ENCODE measurements at regions not wholly inside any gene's neighbourhood (a gene's known extent, or its start where the extent isn't known, plus 50 kb on each side); places are given as distances from the start of the nearest gene placed in this dataset.

- H3K27ac ChIP-seq, result no peak overlapping the region
- H3K36me3 ChIP-seq, result no peaks in the 10 kb centered on the region
- DNase-seq (ENCODE audit: low spot score), result no peak
- no peaks in the 10 kb centered on the region for H3K27me3 ChIP-seq
- H3K27ac Mint-ChIP-seq, result no peak overlapping the region
- H3K4me3 Mint-ChIP-seq, result no peak overlapping the region
- H3K27me3 Mint-ChIP-seq (ENCODE audit: insufficient read depth, low read depth), result no peaks in the 10 kb centered on the region
- no peak overlapping the region for H3K9ac ChIP-seq
- no peaks in the 10 kb centered on the region for H3F3A ChIP-seq (ENCODE audit: low read depth)
- no peaks in the 10 kb centered on the region for H3K4me1 Mint-ChIP-seq
- no peaks in the 10 kb centered on the region for H3K79me2 ChIP-seq (ENCODE audit: low read depth)
- H2AFZ ChIP-seq (replicated peaks), result no peak overlapping the region
- H3K9me3 Mint-ChIP-seq, result no peaks in the 10 kb centered on the region
- no peak overlapping the region for H3K4me2 ChIP-seq
- no peak for TF ChIP-seq EZH2phosphoT487 (IDR thresholded peaks at IDR 0.05)
- no peak for TF ChIP-seq EZH2 (IDR thresholded peaks at IDR 0.05)
- TF ChIP-seq CTCF (IDR thresholded peaks at IDR 0.05), result no peak
- no peaks in the 10 kb centered on the region for H4K20me1 ChIP-seq (ENCODE audit: low read depth)
- H3K4me1 ChIP-seq, result no peaks in the 10 kb centered on the region
- no peaks in the 10 kb centered on the region for H3K36me3 Mint-ChIP-seq
- no peak overlapping the region for H3K4me3 ChIP-seq
- H3K9me3 ChIP-seq (ENCODE audit: low read depth), result no peaks in the 10 kb centered on the region
These were observed 407.7 kb upstream of the SLC8A1 start for GRCh38 chr2:40859617-40860016.

GRCh38 chr2:40867829-40868228, 415.9 kb upstream of the SLC8A1 start:
- H3K9ac ChIP-seq, result no peak overlapping the region
- no peaks in the 10 kb centered on the region for H3K79me2 ChIP-seq (ENCODE audit: low read depth)
- no peak for DNase-seq (ENCODE audit: low spot score)
- Mint-ChIP-seq H3K27ac (no peak overlapping the region), H3K4me1 (no peaks in the 10 kb centered on the region), H3K27me3 (ENCODE audit: insufficient read depth, low read depth) (no peaks in the 10 kb centered on the region), H3K4me3 (no peak overlapping the region), H3K36me3 (no peaks in the 10 kb centered on the region), H3K9me3 (no peaks in the 10 kb centered on the region)
- H3K4me2 ChIP-seq, result no peak overlapping the region
- no peaks in the 10 kb centered on the region for H3K4me1 ChIP-seq
- no peaks in the 10 kb centered on the region for H3K9me3 ChIP-seq (ENCODE audit: low read depth)
- no peaks in the 10 kb centered on the region for H3K27me3 ChIP-seq
- H3K36me3 ChIP-seq, result no peaks in the 10 kb centered on the region
- H2AFZ ChIP-seq (replicated peaks), result no peak overlapping the region
- H3K27ac ChIP-seq, result no peak overlapping the region
- H3F3A ChIP-seq (ENCODE audit: low read depth), result no peaks in the 10 kb centered on the region
- TF ChIP-seq EZH2phosphoT487 (IDR thresholded peaks at IDR 0.05) (no peak), CTCF (IDR thresholded peaks at IDR 0.05) (no peak), EZH2 (IDR thresholded peaks at IDR 0.05) (no peak)
- H3K4me3 ChIP-seq, result no peak overlapping the region
- no peaks in the 10 kb centered on the region for H4K20me1 ChIP-seq (ENCODE audit: low read depth)

- Histone ChIP-seq H3K4me3 (no peak overlapping the region), H3K9ac (no peak overlapping the region), H3K27me3 (no peaks in the 10 kb centered on the region), H3K4me1 (no peaks in the 10 kb centered on the region), H2AFZ (replicated peaks) (no peak overlapping the region), H3K79me2 (ENCODE audit: low read depth) (no peaks in the 10 kb centered on the region), H4K20me1 (ENCODE audit: low read depth) (no peaks in the 10 kb centered on the region), H3K4me2 (no peak overlapping the region), H3K9me3 (ENCODE audit: low read depth) (no peaks in the 10 kb centered on the region), H3K36me3 (no peaks in the 10 kb centered on the region), H3K27ac (no peak overlapping the region), H3F3A (ENCODE audit: low read depth) (no peaks in the 10 kb centered on the region)
- Mint-ChIP-seq H3K27ac (no peak overlapping the region), H3K27me3 (ENCODE audit: insufficient read depth, low read depth) (no peaks in the 10 kb centered on the region), H3K4me3 (no peak overlapping the region), H3K4me1 (no peaks in the 10 kb centered on the region), H3K9me3 (no peaks in the 10 kb centered on the region), H3K36me3 (no peaks in the 10 kb centered on the region)
- TF ChIP-seq CTCF (IDR thresholded peaks at IDR 0.05), result no peak
- TF ChIP-seq EZH2 (IDR thresholded peaks at IDR 0.05), result no peak
- TF ChIP-seq EZH2phosphoT487 (IDR thresholded peaks at IDR 0.05), result no peak
- no peak for DNase-seq (ENCODE audit: low spot score)
These were observed 420.7 kb upstream of the SLC8A1 start for GRCh38 chr2:40872580-40872979.

- DNase-seq (ENCODE audit: low spot score), result no peak
- H3K36me3 ChIP-seq, result no peaks in the 10 kb centered on the region
- Mint-ChIP-seq H3K4me3 (no peak overlapping the region), H3K27ac (no peak overlapping the region), H3K27me3 (ENCODE audit: insufficient read depth, low read depth) (no peaks in the 10 kb centered on the region), H3K9me3 (no peaks in the 10 kb centered on the region), H3K36me3 (no peaks in the 10 kb centered on the region), H3K4me1 (no peaks in the 10 kb centered on the region)
- no peak overlapping the region for H3K9ac ChIP-seq
- TF ChIP-seq EZH2 (IDR thresholded peaks at IDR 0.05) (no peak), EZH2phosphoT487 (IDR thresholded peaks at IDR 0.05) (no peak), CTCF (IDR thresholded peaks at IDR 0.05) (no peak)
- H3K4me1 ChIP-seq, result no peaks in the 10 kb centered on the region
- no peaks in the 10 kb centered on the region for H3K79me2 ChIP-seq (ENCODE audit: low read depth)
- H3K27me3 ChIP-seq, result no peaks in the 10 kb centered on the region
- H4K20me1 ChIP-seq (ENCODE audit: low read depth), result no peaks in the 10 kb centered on the region
- H3K4me3 ChIP-seq, result no peak overlapping the region
- H3K27ac ChIP-seq, result no peak overlapping the region
- no peaks in the 10 kb centered on the region for H3F3A ChIP-seq (ENCODE audit: low read depth)
- H3K9me3 ChIP-seq (ENCODE audit: low read depth), result no peaks in the 10 kb centered on the region
- H3K4me2 ChIP-seq, result no peak overlapping the region
- no peak overlapping the region for H2AFZ ChIP-seq (replicated peaks)
These were observed 422.5 kb upstream of the SLC8A1 start for GRCh38 chr2:40874380-40874779.

All from neural progenitor cell (in vitro differentiated cells).